ENCODE measurements at regions not wholly inside any gene's neighbourhood (a gene's known extent, or its start where the extent isn't known, plus 50 kb on each side); places are given as distances from the start of the nearest gene placed in this dataset.

DNA sequence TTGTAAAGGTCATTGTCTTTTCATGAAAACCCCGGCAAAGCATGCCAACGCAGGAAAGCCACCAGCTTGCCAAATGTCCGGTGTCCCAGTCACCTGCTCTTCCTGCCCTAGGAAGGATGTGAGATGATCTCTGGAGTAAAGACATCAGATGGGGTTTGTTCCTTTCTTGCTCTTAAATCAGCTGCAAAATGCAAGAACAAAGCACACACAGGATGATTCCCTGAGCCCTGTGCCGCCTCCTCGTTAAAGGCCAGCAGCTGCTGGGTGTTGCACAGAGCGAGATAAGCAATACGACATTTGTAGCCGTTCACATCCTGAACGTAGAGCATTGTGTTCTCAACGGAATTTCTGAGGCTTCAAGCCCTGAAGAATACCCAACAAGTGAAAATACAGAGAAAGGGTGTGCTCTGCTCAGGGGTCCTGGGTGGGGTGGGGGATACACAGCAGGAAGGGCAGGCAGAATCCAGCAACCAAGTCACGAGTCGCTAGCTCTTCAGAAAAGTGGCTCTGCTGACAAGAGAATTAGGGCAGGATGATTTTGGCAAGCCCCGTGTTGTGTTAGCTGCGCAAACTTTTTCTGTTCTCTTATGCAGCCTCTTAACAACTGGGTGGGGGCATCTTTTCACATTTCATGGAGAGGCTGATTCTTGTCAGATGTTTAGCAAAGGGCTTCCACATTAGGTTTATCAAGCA, 229.2 kb upstream of the MAP3K1 start:
- DNase-seq = no peak

GRCh38 chr5:56585461-56585860, 229.9 kb upstream of the MAP3K1 start:
- DNase-seq = peak in 1 of 2 experiments; percentile 37

GRCh38 chr5:56581426-56581825, 233.9 kb upstream of the MAP3K1 start:
- no peak for DNase-seq

DNA sequence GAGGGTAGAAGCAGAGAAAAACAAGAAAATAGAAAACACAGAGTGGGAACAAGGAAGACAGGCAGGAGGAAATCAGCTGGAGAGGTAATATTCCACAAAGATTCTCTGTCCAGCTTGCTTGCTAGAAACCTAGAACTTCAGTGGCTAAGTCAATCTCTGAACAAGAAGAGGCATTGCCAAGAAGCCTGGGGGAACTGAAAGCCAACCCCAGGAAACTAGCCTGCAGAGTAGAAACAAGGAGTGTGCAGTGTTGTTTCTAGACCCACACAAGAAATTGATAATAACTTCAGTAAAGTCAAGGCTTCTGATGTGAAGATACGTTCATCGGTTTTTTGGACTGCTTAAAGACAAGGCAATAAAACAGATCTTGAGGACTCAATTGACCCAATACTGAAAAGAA, 234.5 kb upstream of the MAP3K1 start:
- no peak for DNase-seq

DNA sequence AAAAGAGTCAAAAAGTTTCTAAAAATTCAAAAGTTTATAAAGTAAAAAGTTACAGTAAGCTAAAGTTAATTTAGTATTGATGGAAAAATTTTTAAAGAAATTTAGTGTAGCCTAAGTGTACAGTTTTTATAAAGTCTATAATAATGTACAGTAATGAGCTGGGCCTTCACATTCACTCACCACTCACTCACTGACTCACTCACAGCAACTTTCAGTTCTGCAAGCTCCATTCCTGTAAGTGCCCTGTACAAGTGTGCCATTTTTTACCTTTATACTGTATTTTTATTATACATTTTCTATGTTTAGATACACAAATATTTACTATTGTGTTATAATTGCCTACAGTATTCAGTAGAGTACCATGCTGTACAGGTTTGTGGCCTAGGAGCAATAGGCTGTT, 239.5 kb upstream of the MAP3K1 start:
- DNase-seq = no peak

GRCh38 chr5:56574778-56575177, 240.6 kb upstream of the MAP3K1 start:
- DNase-seq = no peak

- DNase-seq = no peak
Observed at GRCh38 chr5:56569566-56569965, 245.8 kb upstream of the MAP3K1 start.

DNA sequence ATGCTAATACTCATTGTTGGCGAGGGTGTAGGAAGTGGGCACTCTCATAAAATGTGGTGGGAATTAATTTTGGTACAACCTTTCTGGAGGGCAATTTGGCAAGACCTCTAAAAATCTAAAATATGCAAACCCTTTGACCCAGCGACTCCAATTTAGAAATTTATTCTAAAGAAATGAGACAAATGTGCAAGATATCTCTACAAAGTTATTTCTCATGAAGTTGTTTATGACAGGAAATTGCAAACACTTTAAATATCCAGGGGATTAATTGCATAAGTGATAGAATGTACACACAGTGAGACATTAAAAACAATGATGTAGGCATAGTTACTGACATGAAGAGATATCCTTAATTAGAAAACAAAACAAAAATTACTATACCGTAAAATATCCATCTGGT, 246.3 kb upstream of the MAP3K1 start:
- no peak for DNase-seq

- no peak for DNase-seq
Observed at GRCh38 chr5:56567278-56567677, 248.1 kb upstream of the MAP3K1 start.

GRCh38 chr5:56566374-56567249, 248.7 kb upstream of the MAP3K1 start:
- DNase-seq = no peak

DNA sequence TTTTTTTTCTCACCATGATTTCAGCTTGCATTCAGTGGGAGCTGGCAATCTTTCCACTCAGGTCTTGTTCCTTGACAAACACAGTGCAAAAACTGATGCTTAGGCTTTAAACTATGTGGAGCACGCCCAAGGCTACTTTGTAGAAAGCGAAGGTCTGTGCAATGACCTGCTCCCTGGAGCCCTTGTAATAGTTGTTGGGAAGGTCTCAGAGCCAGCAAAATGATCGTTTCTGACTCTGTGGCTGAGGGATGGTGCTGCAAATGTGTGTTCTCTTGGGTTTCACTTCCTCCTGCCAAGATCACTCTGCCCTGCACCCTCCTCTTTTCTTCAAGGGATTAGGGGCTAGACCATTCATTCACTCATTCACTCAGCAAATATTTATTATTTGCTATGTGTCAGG, 249.7 kb upstream of the MAP3K1 start:
- DNase-seq = no peak

DNA sequence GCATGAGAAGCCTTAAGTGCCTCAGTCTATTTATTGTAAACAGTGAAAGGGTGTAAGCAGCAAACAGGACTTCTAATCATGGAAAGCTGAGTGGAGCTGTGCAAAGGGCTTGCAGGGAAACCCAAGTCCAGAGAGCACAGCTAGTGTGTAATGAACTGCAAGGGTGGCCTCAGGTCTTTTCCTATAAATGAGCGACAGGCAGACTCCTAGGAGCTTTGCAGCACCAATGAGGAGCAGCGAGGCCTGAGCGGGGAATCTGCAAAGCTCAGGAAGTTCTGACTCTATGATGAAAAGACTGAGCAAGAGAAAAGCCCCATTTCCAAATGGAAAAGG, 250.1 kb upstream of the MAP3K1 start:
- DNase-seq = no peak

GRCh38 chr5:56564541-56565282, 250.6 kb upstream of the MAP3K1 start:
- DNase-seq = no peak

GRCh38 chr5:56561455-56561854, 253.9 kb upstream of the MAP3K1 start:
- DNase-seq = no peak

DNA sequence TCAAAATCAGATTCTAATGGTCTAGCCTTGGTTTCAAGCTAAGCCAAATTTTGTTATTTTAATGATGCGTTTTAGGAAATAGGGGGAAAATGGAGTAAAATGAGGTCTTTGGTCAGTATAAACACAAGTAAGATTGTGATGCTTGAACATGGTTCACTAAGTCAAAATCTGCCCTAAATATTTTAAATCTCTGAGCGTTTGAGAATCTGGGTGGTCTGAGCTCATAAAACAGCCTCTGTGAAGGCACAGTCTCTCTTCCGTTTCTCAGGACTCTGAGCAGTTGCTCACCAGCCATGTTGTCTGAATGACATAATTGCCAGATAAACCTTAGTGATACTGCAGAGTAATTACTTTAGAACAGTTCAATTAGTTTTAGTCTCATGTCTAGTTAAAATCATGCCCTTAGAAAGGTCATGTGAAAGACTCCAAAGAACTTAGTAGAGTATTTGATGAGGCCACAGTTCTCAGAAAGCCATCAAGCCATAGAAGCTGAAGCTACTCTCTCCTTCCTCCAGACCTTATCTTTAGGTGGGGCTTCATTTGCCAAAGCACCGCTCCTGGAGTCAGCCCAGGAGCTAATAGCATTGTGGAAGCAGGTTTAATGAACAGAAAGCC, 257.1 kb upstream of the MAP3K1 start:
- DNase-seq = no peak

DNA sequence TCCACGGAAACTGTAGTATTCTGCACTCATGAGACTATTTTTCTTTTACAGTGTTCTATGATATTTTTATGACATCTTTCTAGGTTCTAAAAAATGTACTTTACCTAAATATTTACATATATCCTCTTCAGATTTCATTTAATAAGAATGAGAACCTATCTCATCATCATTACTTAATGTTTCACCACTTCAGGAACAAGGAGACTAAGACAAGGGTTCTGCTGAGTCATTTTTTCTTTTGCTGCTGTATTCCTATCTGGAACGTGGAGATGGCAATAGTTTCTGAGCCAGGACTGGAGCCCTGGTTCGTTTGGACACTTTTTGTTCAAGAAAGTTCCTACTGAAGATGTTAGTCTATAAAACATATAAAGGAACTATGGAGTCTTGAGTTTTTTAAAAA, 258.2 kb upstream of the MAP3K1 start:
- DNase-seq = no peak

DNA sequence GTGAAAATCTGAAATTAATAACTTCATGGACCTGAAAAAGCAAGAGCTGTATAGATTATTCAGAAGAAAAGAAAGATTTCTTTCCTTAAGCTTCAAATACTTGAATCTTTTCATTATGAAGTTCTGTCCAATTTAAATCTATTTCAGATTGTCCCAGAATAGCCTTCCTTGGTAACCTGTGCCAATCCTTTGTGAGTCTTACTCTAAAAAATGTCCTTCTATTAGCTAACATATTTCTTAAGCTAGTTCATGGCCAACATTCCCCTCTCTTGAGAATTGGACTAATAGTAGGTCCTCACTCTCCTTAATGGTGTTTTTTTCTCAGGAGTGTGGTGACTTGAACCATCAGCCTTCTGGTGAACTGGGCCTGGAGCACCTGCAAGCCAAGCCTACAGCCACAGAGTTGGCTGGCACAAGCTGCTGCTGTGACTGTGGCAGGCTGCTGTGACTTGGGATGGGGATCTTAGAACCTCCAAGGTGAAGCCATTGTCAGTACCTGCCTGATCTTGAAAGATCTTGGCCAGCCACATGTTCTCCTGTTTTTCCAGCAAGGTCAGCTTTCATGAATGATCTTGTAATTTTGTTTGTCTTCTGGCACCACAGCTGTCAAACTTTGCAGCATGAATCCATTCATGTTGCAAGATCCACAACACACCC, 262.6 kb upstream of the MAP3K1 start:
- DNase-seq = no peak

DNA sequence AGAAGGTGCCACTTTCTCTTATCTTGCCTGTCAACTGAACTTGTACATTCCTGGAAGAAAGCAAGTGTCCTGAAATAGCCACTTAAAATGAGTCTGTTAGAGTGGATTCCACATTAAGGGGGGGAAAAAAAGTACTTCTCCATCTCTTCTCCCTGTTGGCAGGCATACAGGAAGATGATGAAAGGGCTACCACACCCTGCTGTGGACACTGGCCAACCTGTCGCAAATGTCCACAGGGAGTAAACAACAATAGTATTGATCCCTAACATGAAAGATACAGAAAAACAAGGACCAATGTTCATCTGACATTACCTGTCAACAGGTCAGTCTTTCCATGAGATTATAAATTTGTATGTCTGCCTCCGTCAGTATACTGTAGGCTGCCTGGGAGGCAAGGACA, 265.1 kb upstream of the MAP3K1 start:
- DNase-seq = no peak

GRCh38 chr5:56549096-56549886, 266.1 kb upstream of the MAP3K1 start:
- peak; percentile 5 to 24 for DNase-seq

GRCh38 chr5:56545016-56545415, 270.3 kb upstream of the MAP3K1 start:
- DNase-seq = no peak

- DNase-seq = no peak
Observed at GRCh38 chr5:56543441-56544388, 271.6 kb upstream of the MAP3K1 start.

All from Kasumi-1 (cell line).